Heart left ventricle (tissue), 16 donors: ENCODE measurements at regions not wholly inside any gene's neighbourhood (a gene's known extent, or its start where the extent isn't known, plus 50 kb on each side); places are given as distances from the start of the nearest gene placed in this dataset.

Experiments
- ATAC-seq, 4 donors: fragments of 200-7000 bp; cut with Tn5 transposase; one replicate each; pipeline ENCODE4 v1.9.1; 2020 to 2022; ENCODE audit warnings: moderate library complexity in 4 of 4, mild to moderate bottlenecking in 3 of 4, moderate number of reproducible peaks in 1 of 4
- DNase-seq, 5 donors: peaks; one replicate each; pipeline ENCODE4 v3.0.0-alpha.2; 2020
- H3K27ac ChIP-seq, 12 donors: fragments of 200-600 bp; sonication (generic) in 4 of 12; one replicate each; pipeline versions ENCODE4 v1.5.0 to v1.8.0; 2016 to 2022; ENCODE audit warnings: mild to moderate bottlenecking in 2 of 12
- H3K27me3 ChIP-seq, 9 donors: fragments of 200-600 bp; sonication (generic) in 2 of 9; one replicate each; pipeline versions ENCODE4 v1.5.1 to v1.8.0; 2016 to 2022; ENCODE audit warnings: mild to moderate bottlenecking in 3 of 9
- H3K36me3 ChIP-seq, 9 donors: fragments of 200-600 bp; sonication (generic) in 2 of 9; one replicate each; pipeline versions ENCODE4 v1.5.0 to v1.8.0; 2018 to 2022; ENCODE audit warnings: mild to moderate bottlenecking in 2 of 9
- H3K4me1 ChIP-seq, 12 donors: fragments of 200-600 bp; sonication (generic) in 4 of 12; one replicate each; pipeline versions ENCODE4 v1.5.0 to v1.8.0; 2016 to 2022; ENCODE audit warnings: mild to moderate bottlenecking in 3 of 12
- H3K4me3 ChIP-seq, 12 donors: fragments of 200-600 bp; sonication (generic) in 4 of 12; one replicate each; pipeline versions ENCODE4 v1.5.0 to v1.8.0; 2017 to 2022; ENCODE audit warnings: mild to moderate bottlenecking in 9 of 12, moderate library complexity in 4 of 12
- H3K9me3 ChIP-seq, 12 donors: fragments of 200-600 bp; sonication (generic) in 4 of 12; one replicate each; pipeline versions ENCODE4 v1.5.0 to v1.8.0; 2016 to 2022; ENCODE audit warnings: mild to moderate bottlenecking in 1 of 12
- CTCF ChIP-seq, 12 donors: fragments of 200-600 bp; sonication (generic) in 4 of 12; IDR thresholded peaks; one replicate each; pipeline versions ENCODE4 v1.5.0 to v1.8.0; 2018 to 2022; ENCODE audit warnings: antibody characterized with exemption in 12 of 12, mild to moderate bottlenecking in 5 of 12
- POLR2A ChIP-seq, 2 donors: fragments of 450-650 bp; IDR thresholded peaks; one replicate each; pipeline ENCODE4 v1.6.1; 2017; ENCODE audit warnings: antibody characterized with exemption in 2 of 2, mild to moderate bottlenecking in 2 of 2, moderate library complexity in 2 of 2
- WGBS, 4 donors: extraction: QIAGEN DNeasy Blood & Tissue Kit in 2 of 4; methylation state at CpG; one replicate each; pipeline versions ENCODE4 v1.1.5 to v1.1.7; 2013 to 2018; 5-methylcytosine and 5-hydroxymethylcytosine counted together
- intact Hi-C, 10 donors: fragments of 100-400 bp; cut with DNase I; formaldehyde crosslinking; loops; one replicate each; pipeline versions ENCODE4 v1.11.1 to v1.14.2; 2022
- donor health status: ischemic (EF 13 %, LVEDD 7.1; RV severe dilation, severe dysfunction).
- donor health status: healthy with polysubstance abuse.
- donor health status: DM: no; HTN: yes; CAD: no.
- donor health status: DM: no; HTN: no; CAD: no.
- donor health status: ischemic (EF 25% LVEDD 6.9; RV normal size, moderate dysfunction).
- donor health status: ischemic (EF 25% LVEDD 5.7; RV mildly dilated, moderate dysfunction).
- donor health status: healthy.
- donor health status: DM: yes; HTN: yes; CAD: no.
- donor health status: ischemic (EF 35%, LVEDD 5.7; RV mildly dilated, moderate dysfunction).
- donor health status: nonischemic (EF 11% LVEDD 7.7; RV severe dilation, severe dysfunction).
- donor health status: DM: yes; HTN: yes; CAD: no.
- donor health status: PGD.
- donor health status: ischemic (EF 29% LVEDD 5.4; RV normal size, mild dysfunction).
- donor health status: nonischemic (EF 23%, LVEDD 6.1; RV moderate dilation, normal function).

GRCh38 chr6:81215092-81215432 lies 537.4 kb downstream of the TENT5A start:
- Histone ChIP-seq H3K4me1 (no peaks in the 10 kb centered on the region), H3K4me3 (no peak overlapping the region), H3K36me3 (no peaks in the 10 kb centered on the region), H3K9me3 (peaks cover 0 to 12% (median 2%) of the 10 kb centered on the region in 12 donors), H3K27me3 (no peaks in the 10 kb centered on the region), H3K27ac (no peak overlapping the region)
- intact Hi-C loops, result no loop called here
- DNase-seq, result no peak
- 86 to 90% (median 87%) methylated on average over 7 of the region's 7 CpGs for WGBS, 4 donors
- TF ChIP-seq POLR2A (IDR thresholded peaks at IDR 0.05), result no peak
- no peak for TF ChIP-seq CTCF (IDR thresholded peaks at IDR 0.05)
- peak in 1 of 4 donors; percentile 33 for ATAC-seq

- Histone ChIP-seq H3K27ac (no peak overlapping the region), H3K4me3 (no peak overlapping the region), H3K4me1 (no peaks in the 10 kb centered on the region), H3K9me3 (peaks cover 0 to 12% (median 2%) of the 10 kb centered on the region in 12 donors), H3K27me3 (no peaks in the 10 kb centered on the region), H3K36me3 (no peaks in the 10 kb centered on the region)
- peak in 1 of 4 donors; percentile 18 for ATAC-seq
- no peak for TF ChIP-seq POLR2A (IDR thresholded peaks at IDR 0.05)
- no peak for TF ChIP-seq CTCF (IDR thresholded peaks at IDR 0.05)
- intact Hi-C loops, result no loop called here
- 86 to 90% (median 88%) methylated on average over 13 to 15 of the region's 15 CpGs for WGBS, 4 donors
- peak in 1 of 5 donors; percentile 46 for DNase-seq
Observed at GRCh38 chr6:81214414-81215091, 537.9 kb downstream of the TENT5A start.

GRCh38 chr6:81204731-81205130 lies 547.8 kb downstream of the TENT5A start:
- Histone ChIP-seq H3K9me3 (peaks cover 0 to 14% (median 0%) of the 10 kb centered on the region in 12 donors), H3K4me1 (peaks cover 0 to 7% (median 0%) of the 10 kb centered on the region in 12 donors), H3K36me3 (no peaks in the 10 kb centered on the region), H3K27ac (no peak overlapping the region), H3K27me3 (no peaks in the 10 kb centered on the region), H3K4me3 (no peak overlapping the region)
- WGBS, 4 donors, result 82 to 91% (median 87%) methylated on average over 1 of the region's 1 CpG
- ATAC-seq, result no peak
- no peak for TF ChIP-seq CTCF (IDR thresholded peaks at IDR 0.05)
- TF ChIP-seq POLR2A (IDR thresholded peaks at IDR 0.05), result no peak
- DNase-seq, result no peak
- intact Hi-C loops, result no loop called here

- H3K27me3 ChIP-seq, result no peaks in the 10 kb centered on the region
- DNase-seq (no peak), ATAC-seq (no peak)
- intact Hi-C loops, result no loop called here
- no peak overlapping the region for H3K27ac ChIP-seq
- WGBS, 4 donors, result 59 to 77% (median 72%) methylated on average over 2 of the region's 2 CpGs
- no peak overlapping the region for H3K4me3 ChIP-seq
- H3K4me1 ChIP-seq, result no peaks in the 10 kb centered on the region
- H3K36me3 ChIP-seq, result no peaks in the 10 kb centered on the region
- H3K9me3 ChIP-seq, result no peaks in the 10 kb centered on the region
- TF ChIP-seq POLR2A (IDR thresholded peaks at IDR 0.05) (no peak), CTCF (IDR thresholded peaks at IDR 0.05) (no peak)
Observed at GRCh38 chr6:81194374-81194773, 558.1 kb downstream of the TENT5A start.
